Kidney epithelial cell (primary cell): ENCODE measurements at regions not wholly inside any gene's neighbourhood (a gene's known extent, or its start where the extent isn't known, plus 50 kb on each side); places are given as distances from the start of the nearest gene placed in this dataset.

Source experiments
- DNase-seq: peaks from one replicate; pipeline ENCODE4 v3.0.0-alpha.2; 2010; ENCODE audit warnings: low read depth
- H3K27me3 ChIP-seq: 2 replicates; pipeline ENCODE4 v1.6.0; 2011; ENCODE audit warnings: low read length; ENCODE audit not compliant: control insufficient read depth, insufficient read depth
- H3K36me3 ChIP-seq: 2 replicates; pipeline ENCODE4 v1.5.1; 2011; ENCODE audit warnings: low read length; ENCODE audit not compliant: control insufficient read depth, insufficient read depth
- H3K4me3 ChIP-seq: 2 replicates; pipeline ENCODE4 v1.5.1; 2011; ENCODE audit warnings: low read depth, mild to moderate bottlenecking, control low read depth, low read length
- TF ChIP-seq, protein P1 (sequence below): IDR thresholded peaks from 2 replicates; pipeline ENCODE4 v1.5.1; 2011; ENCODE audit warnings: mild to moderate bottlenecking, moderate library complexity, low read length, control low read depth, inconsistent platforms; ENCODE audit not compliant: insufficient read depth, poor library complexity, severe bottlenecking

DNA sequence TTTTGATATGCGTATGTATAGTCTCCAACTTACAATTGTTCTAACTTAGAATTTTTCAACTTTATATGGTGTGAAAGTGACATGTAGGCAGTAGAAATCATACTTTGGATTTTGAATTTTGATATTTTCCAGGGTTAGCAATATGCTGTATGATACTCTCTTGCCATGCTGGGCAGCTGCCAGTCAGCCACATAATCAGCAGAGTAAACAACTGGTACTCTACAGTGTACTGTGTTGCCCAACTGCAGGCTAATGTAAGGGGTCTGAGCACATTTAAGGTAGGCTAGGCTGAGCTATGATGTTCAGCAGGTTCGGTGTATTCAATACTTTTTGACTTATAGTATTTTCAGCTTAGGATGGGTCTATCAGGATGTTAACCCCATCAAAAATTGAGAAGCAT is 52.0 kb upstream of the RYK start:
- H3K4me3 ChIP-seq = no peak overlapping the region
- no peak for DNase-seq
- no peaks in the 10 kb centered on the region for H3K36me3 ChIP-seq
- TF ChIP-seq, protein P1, sequence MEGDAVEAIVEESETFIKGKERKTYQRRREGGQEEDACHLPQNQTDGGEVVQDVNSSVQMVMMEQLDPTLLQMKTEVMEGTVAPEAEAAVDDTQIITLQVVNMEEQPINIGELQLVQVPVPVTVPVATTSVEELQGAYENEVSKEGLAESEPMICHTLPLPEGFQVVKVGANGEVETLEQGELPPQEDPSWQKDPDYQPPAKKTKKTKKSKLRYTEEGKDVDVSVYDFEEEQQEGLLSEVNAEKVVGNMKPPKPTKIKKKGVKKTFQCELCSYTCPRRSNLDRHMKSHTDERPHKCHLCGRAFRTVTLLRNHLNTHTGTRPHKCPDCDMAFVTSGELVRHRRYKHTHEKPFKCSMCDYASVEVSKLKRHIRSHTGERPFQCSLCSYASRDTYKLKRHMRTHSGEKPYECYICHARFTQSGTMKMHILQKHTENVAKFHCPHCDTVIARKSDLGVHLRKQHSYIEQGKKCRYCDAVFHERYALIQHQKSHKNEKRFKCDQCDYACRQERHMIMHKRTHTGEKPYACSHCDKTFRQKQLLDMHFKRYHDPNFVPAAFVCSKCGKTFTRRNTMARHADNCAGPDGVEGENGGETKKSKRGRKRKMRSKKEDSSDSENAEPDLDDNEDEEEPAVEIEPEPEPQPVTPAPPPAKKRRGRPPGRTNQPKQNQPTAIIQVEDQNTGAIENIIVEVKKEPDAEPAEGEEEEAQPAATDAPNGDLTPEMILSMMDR = no peak
- no peaks in the 10 kb centered on the region for H3K27me3 ChIP-seq

DNA sequence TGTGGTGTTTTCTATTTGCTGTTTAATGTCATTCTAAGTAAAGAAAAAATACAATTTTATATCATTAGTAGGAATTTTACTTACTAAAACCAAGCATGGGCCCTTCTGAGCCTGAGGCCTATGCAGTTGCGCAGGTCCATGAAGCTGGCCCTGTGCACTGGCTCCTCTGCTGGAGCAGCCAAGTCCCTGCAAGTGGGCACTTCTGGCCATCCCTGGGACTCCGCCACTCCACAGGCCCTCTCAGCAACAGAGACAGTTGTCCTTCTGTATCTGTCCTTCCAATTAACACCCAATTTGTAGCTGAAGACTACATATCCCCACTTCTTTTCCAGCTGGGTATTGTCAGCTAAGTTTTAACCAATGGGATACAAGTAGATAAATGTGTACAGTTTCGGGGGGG is 49.9 kb upstream of the RYK start:
- Histone ChIP-seq H3K36me3 (no peaks in the 10 kb centered on the region), H3K27me3 (no peaks in the 10 kb centered on the region), H3K4me3 (no peak overlapping the region)
- TF ChIP-seq, protein P1 = peak; percentile 14
- no peak for DNase-seq
